ENCODE measurements at regions not wholly inside any gene's neighbourhood (a gene's known extent, or its start where the extent isn't known, plus 50 kb on each side); places are given as distances from the start of the nearest gene placed in this dataset.

DNA sequence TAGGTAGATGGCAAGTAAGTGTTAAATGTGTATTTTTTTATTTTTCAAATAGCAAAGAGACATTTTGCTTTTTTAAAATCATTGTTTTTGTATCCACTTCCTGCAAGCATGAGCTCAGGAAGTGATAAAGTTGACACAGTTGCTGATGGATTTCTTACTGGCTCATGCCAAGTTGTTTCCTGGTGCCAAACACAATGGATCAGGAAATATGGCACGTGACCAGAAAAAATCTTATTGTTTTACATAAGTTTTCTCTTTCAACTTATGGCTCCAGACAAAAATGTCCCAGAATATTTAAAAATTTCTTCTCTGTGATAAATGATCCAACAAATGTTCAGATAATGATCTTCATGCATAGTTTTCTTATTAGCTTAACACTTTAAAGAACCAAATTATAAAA, 1279.1 kb upstream of the FLRT2 start:
- TF ChIP-seq POLR2AphosphoS5 (IDR thresholded peaks at IDR 0.05; ENCODE audit: low read depth, low read length) (no peak), TCF7L2 (IDR thresholded peaks at IDR 0.05; ENCODE audit: low read depth, low read length) (no peak), SIN3A (IDR thresholded peaks at IDR 0.05; ENCODE audit: borderline replicate concordance, insufficient read depth, low read depth, low read length) (no peak)
- TF ChIP-seq, protein P1, sequence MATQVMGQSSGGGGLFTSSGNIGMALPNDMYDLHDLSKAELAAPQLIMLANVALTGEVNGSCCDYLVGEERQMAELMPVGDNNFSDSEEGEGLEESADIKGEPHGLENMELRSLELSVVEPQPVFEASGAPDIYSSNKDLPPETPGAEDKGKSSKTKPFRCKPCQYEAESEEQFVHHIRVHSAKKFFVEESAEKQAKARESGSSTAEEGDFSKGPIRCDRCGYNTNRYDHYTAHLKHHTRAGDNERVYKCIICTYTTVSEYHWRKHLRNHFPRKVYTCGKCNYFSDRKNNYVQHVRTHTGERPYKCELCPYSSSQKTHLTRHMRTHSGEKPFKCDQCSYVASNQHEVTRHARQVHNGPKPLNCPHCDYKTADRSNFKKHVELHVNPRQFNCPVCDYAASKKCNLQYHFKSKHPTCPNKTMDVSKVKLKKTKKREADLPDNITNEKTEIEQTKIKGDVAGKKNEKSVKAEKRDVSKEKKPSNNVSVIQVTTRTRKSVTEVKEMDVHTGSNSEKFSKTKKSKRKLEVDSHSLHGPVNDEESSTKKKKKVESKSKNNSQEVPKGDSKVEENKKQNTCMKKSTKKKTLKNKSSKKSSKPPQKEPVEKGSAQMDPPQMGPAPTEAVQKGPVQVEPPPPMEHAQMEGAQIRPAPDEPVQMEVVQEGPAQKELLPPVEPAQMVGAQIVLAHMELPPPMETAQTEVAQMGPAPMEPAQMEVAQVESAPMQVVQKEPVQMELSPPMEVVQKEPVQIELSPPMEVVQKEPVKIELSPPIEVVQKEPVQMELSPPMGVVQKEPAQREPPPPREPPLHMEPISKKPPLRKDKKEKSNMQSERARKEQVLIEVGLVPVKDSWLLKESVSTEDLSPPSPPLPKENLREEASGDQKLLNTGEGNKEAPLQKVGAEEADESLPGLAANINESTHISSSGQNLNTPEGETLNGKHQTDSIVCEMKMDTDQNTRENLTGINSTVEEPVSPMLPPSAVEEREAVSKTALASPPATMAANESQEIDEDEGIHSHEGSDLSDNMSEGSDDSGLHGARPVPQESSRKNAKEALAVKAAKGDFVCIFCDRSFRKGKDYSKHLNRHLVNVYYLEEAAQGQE (IDR thresholded peaks at IDR 0.05; ENCODE audit: insufficient read depth in 1 of 2, low read depth in 2 of 2, low read length in 1 of 2), result no peak
- TF ChIP-seq, protein P2, sequence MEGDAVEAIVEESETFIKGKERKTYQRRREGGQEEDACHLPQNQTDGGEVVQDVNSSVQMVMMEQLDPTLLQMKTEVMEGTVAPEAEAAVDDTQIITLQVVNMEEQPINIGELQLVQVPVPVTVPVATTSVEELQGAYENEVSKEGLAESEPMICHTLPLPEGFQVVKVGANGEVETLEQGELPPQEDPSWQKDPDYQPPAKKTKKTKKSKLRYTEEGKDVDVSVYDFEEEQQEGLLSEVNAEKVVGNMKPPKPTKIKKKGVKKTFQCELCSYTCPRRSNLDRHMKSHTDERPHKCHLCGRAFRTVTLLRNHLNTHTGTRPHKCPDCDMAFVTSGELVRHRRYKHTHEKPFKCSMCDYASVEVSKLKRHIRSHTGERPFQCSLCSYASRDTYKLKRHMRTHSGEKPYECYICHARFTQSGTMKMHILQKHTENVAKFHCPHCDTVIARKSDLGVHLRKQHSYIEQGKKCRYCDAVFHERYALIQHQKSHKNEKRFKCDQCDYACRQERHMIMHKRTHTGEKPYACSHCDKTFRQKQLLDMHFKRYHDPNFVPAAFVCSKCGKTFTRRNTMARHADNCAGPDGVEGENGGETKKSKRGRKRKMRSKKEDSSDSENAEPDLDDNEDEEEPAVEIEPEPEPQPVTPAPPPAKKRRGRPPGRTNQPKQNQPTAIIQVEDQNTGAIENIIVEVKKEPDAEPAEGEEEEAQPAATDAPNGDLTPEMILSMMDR (IDR thresholded peaks at IDR 0.05), result no peak
- H3K27ac ChIP-seq (ENCODE audit: low read length), result no peak overlapping the region
- ATAC-seq (no peak), DNase-seq (ENCODE audit: low read depth, low spot score) (no peak)
- no peaks in the 10 kb centered on the region for H3K4me1 ChIP-seq (ENCODE audit: control insufficient read depth, insufficient read depth, low read length)
- no TSS peak for BruUV-seq (replicated peaks)
- ChIA-PET POLR2A (no interaction called here), CTCF (no interaction called here)
- no peaks in the 10 kb centered on the region for H3K36me3 ChIP-seq (ENCODE audit: control insufficient read depth, insufficient read depth, low read length)
- in situ Hi-C loops (cut with HindIII; ENCODE audit: low pct_unique_long_range_greater_than_20kb, low sequenced_read_pairs), result no loop called here
- intact Hi-C loops (cut with micrococcal nuclease; ENCODE audit: unreplicated experiment), result no loop called here
- no peaks in the 10 kb centered on the region for H3K27me3 ChIP-seq (ENCODE audit: control insufficient read depth, insufficient read depth, low read length)
- no peak overlapping the region for H3K4me3 ChIP-seq (ENCODE audit: low read depth in 2 of 2, low read length in 2 of 2)
- no peaks in the 10 kb centered on the region for H3K9me3 ChIP-seq (ENCODE audit: control insufficient read depth, insufficient read depth, low read depth, low read length)

DNA sequence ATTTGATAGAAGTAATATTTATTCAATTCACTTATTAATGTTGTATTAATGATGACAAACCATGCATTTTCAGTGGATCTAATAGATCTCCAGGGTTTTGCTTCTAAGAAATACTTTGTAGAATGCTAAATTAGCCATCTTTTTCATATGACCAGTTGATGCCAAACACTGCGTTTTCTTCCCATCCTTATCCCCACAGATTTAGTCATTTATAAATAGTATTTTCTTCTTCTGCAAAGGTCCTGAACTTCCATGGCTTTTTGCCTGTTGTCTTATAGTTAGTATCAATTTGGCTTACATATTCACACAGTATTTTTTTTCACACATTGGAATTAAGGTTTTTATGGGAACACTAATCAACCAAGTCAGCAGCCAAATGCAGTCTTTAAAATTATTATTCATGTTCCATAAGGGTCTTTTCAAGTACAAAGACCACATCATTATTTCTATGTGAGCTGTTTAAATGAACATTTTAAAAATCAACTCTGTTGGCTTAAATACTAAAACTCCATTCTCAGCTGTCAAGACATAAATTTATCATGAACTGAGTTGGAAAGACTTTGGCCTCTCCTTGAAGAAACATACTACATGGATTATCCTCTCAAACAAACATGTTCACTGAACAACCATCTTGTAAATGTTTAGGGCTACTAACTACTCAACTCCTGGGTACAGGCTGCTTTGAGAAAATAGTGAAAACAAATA, 1278.4 kb upstream of the FLRT2 start:
- intact Hi-C loops (cut with micrococcal nuclease; ENCODE audit: unreplicated experiment) (no loop called here), in situ Hi-C loops (cut with HindIII; ENCODE audit: low pct_unique_long_range_greater_than_20kb, low sequenced_read_pairs) (no loop called here)
- DNase-seq (ENCODE audit: low read depth, low spot score) (no peak), ATAC-seq (no peak)
- ChIA-PET POLR2A (no interaction called here), CTCF (no interaction called here)
- no peaks in the 10 kb centered on the region for H3K9me3 ChIP-seq (ENCODE audit: control insufficient read depth, insufficient read depth, low read depth, low read length)
- H3K4me3 ChIP-seq (ENCODE audit: low read depth in 2 of 2, low read length in 2 of 2), result no peak overlapping the region
- H3K36me3 ChIP-seq (ENCODE audit: control insufficient read depth, insufficient read depth, low read length), result no peaks in the 10 kb centered on the region
- H3K27me3 ChIP-seq (ENCODE audit: control insufficient read depth, insufficient read depth, low read length), result no peaks in the 10 kb centered on the region
- H3K27ac ChIP-seq (ENCODE audit: low read length), result no peak overlapping the region
- no TSS peak for BruUV-seq (replicated peaks)
- TF ChIP-seq, protein P1 (IDR thresholded peaks at IDR 0.05; ENCODE audit: insufficient read depth in 1 of 2, low read depth in 2 of 2, low read length in 1 of 2), result no peak
- no peak for TF ChIP-seq POLR2AphosphoS5 (IDR thresholded peaks at IDR 0.05; ENCODE audit: low read depth, low read length)
- TF ChIP-seq, protein P2 (IDR thresholded peaks at IDR 0.05), result no peak
- no peak for TF ChIP-seq SIN3A (IDR thresholded peaks at IDR 0.05; ENCODE audit: borderline replicate concordance, insufficient read depth, low read depth, low read length)
- TF ChIP-seq TCF7L2 (IDR thresholded peaks at IDR 0.05; ENCODE audit: low read depth, low read length), result no peak
- H3K4me1 ChIP-seq (ENCODE audit: control insufficient read depth, insufficient read depth, low read length), result no peaks in the 10 kb centered on the region
